Peyer's patch (tissue), 4 donors: ENCODE measurements at regions not wholly inside any gene's neighbourhood (a gene's known extent, or its start where the extent isn't known, plus 50 kb on each side); places are given as distances from the start of the nearest gene placed in this dataset.

Experiments used
- CTCF ChIP-seq, 6 experiments: fragments of 450-650 bp in 4 of 6; fragments of 200-600 bp in 2 of 6; sonication (generic) in 1 of 6; IDR thresholded peaks; one replicate each; pipeline ENCODE4 v1.5.1; 2017 to 2019; ENCODE audit warnings: antibody characterized with exemption in 6 of 6, mild to moderate bottlenecking in 3 of 6, moderate library complexity in 1 of 6
- POLR2A ChIP-seq, 2 donors: fragments of 450-650 bp; IDR thresholded peaks; one replicate each; pipeline ENCODE4 v1.5.1; 2017; ENCODE audit warnings: antibody characterized with exemption in 2 of 2, mild to moderate bottlenecking in 2 of 2, moderate library complexity in 2 of 2

GRCh38 chr15:62474021-62474770 is 309.1 kb upstream of the C2CD4B start:
- TF ChIP-seq POLR2A (IDR thresholded peaks at IDR 0.05) = no peak
- TF ChIP-seq CTCF (IDR thresholded peaks at IDR 0.05) = no peak
